GM23338 (cell line): ENCODE measurements at regions not wholly inside any gene's neighbourhood (a gene's known extent, or its start where the extent isn't known, plus 50 kb on each side); places are given as distances from the start of the nearest gene placed in this dataset.

ENCODE experiments used
- ATAC-seq: fragments of 200-7000 bp; cut with Tn5 transposase; 3 replicates; pipeline ENCODE4 v1.9.1; 2020
- DNase-seq: peaks from one replicate; pipeline ENCODE4 v3.0.0-alpha.2; 2015; ENCODE audit warnings: low spot score
- H2AFZ ChIP-seq: fragments of 200-600 bp; sonication (generic); 2 replicates; pipeline ENCODE4 v1.8.0; 2016; ENCODE audit warnings: antibody characterized with exemption, mild to moderate bottlenecking, moderate library complexity
- H3F3A ChIP-seq: fragments of 200-600 bp; sonication (generic); replicated peaks from 2 replicates; pipeline ENCODE4 v1.8.0; 2017; ENCODE audit warnings: antibody characterized with exemption, mixed run types, low read depth
- H3K27ac ChIP-seq: fragments of 200-600 bp; sonication (generic); 2 replicates; pipeline ENCODE4 v1.6.1; 2016; ENCODE audit warnings: low read depth
- H3K27me3 ChIP-seq: fragments of 200-600 bp; sonication (generic); 2 replicates; pipeline ENCODE4 v1.8.0; 2016; ENCODE audit warnings: mild to moderate bottlenecking, mixed run types, moderate library complexity; ENCODE audit not compliant: insufficient read depth
- H3K36me3 ChIP-seq: fragments of 200-600 bp; sonication (generic); 2 replicates; pipeline ENCODE4 v1.8.0; 2016; ENCODE audit warnings: mild to moderate bottlenecking; ENCODE audit not compliant: insufficient read depth
- H3K4me1 ChIP-seq: fragments of 200-600 bp; sonication (generic); 2 replicates; pipeline ENCODE4 v1.8.0; 2016; ENCODE audit warnings: mild to moderate bottlenecking, moderate library complexity; ENCODE audit not compliant: insufficient read depth
- H3K4me2 ChIP-seq: fragments of 200-600 bp; sonication (generic); 2 replicates; pipeline ENCODE4 v1.7.1; 2017; ENCODE audit warnings: mixed run types
- H3K4me3 ChIP-seq: fragments of 200-600 bp; sonication (generic); 2 replicates; pipeline ENCODE4 v1.6.1; 2016; ENCODE audit warnings: mixed run types
- H3K79me2 ChIP-seq: fragments of 200-600 bp; sonication (generic); replicated peaks from 2 replicates; pipeline ENCODE4 v1.8.0; 2017; ENCODE audit warnings: mild to moderate bottlenecking; ENCODE audit not compliant: insufficient read depth
- H3K9me2 ChIP-seq: fragments of 200-600 bp; sonication (generic); 2 replicates; pipeline ENCODE4 v1.8.0; 2017; ENCODE audit not compliant: insufficient read depth
- H4K20me1 ChIP-seq: fragments of 200-600 bp; sonication (generic); replicated peaks from 2 replicates; pipeline ENCODE4 v1.8.0; 2017; ENCODE audit warnings: mild to moderate bottlenecking; ENCODE audit not compliant: insufficient read depth
- H3K27ac Mint-ChIP-seq: 2 replicates; pipeline ENCODE4 v1.8.0; 2020; ENCODE audit warnings: inconsistent platforms, mild to moderate bottlenecking, moderate library complexity, mixed read lengths
- H3K27me3 Mint-ChIP-seq: 3 replicates; pipeline ENCODE4 v1.8.0; 2022; ENCODE audit warnings: low read depth, mild to moderate bottlenecking, moderate library complexity, mixed read lengths, inconsistent platforms; ENCODE audit not compliant: insufficient read depth, poor library complexity
- H3K36me3 Mint-ChIP-seq: 3 replicates; pipeline ENCODE4 v1.8.0; 2021; ENCODE audit warnings: low read depth, mild to moderate bottlenecking, inconsistent platforms, moderate library complexity, mixed read lengths
- H3K4me1 Mint-ChIP-seq: 3 replicates; pipeline ENCODE4 v1.8.0; 2020; ENCODE audit warnings: mild to moderate bottlenecking, inconsistent platforms, mixed read lengths
- H3K4me3 Mint-ChIP-seq: 3 replicates; pipeline ENCODE4 v1.8.0; 2021; ENCODE audit warnings: moderate library complexity, mild to moderate bottlenecking, inconsistent platforms, mixed read lengths
- H3K9me3 Mint-ChIP-seq: 3 replicates; pipeline ENCODE4 v1.8.0; 2020; ENCODE audit warnings: moderate library complexity, mild to moderate bottlenecking, inconsistent platforms, mixed read lengths
- CREB1 ChIP-seq: fragments of 250-450 bp; sonication (Bioruptor Pico); IDR thresholded peaks from 2 replicates; pipeline ENCODE4 v1.5.0; 2020; ENCODE audit warnings: low read depth, mild to moderate bottlenecking, moderate library complexity
- CTCF ChIP-seq, 2 experiments: fragments of 200-600 bp in 1 of 2; sonication (generic) in 1 of 2; conservative IDR thresholded peaks; 2 replicates each; pipeline versions ENCODE4 v1.5.1 to v1.6.1; 2016 to 2017; ENCODE audit warnings: antibody characterized with exemption in 2 of 2, low read depth in 2 of 2, mild to moderate bottlenecking in 2 of 2, moderate library complexity in 1 of 2
- ETS1 ChIP-seq: IDR thresholded peaks from 2 replicates; pipeline ENCODE4 v1.6.1; 2016; ENCODE audit warnings: antibody characterized with exemption
- EZH2 ChIP-seq: fragments of 200-600 bp; sonication (generic); IDR thresholded peaks from one replicate; pipeline ENCODE4 v1.8.0; 2017; ENCODE audit warnings: antibody characterized with exemption, mild to moderate bottlenecking, low read depth; ENCODE audit not compliant: unreplicated experiment
- EZH2phosphoT487 ChIP-seq: fragments of 200-600 bp; sonication (generic); IDR thresholded peaks from one replicate; pipeline ENCODE4 v1.8.1; 2018; ENCODE audit warnings: antibody characterized with exemption; ENCODE audit not compliant: unreplicated experiment
- JUNB ChIP-seq: IDR thresholded peaks from one replicate; pipeline ENCODE4 v1.6.1; 2016; ENCODE audit warnings: antibody characterized with exemption; ENCODE audit not compliant: unreplicated experiment
- NANOG ChIP-seq: IDR thresholded peaks from 2 replicates; pipeline ENCODE4 v1.6.1; 2016; ENCODE audit warnings: antibody characterized with exemption, borderline replicate concordance
- POLR2AphosphoS5 ChIP-seq: IDR thresholded peaks from 2 replicates; pipeline ENCODE4 v1.6.1; 2016; ENCODE audit warnings: antibody characterized with exemption, low read depth
- REST ChIP-seq: IDR thresholded peaks from one replicate; pipeline ENCODE4 v1.6.1; 2018; ENCODE audit warnings: antibody characterized with exemption; ENCODE audit not compliant: unreplicated experiment
- STAT1 ChIP-seq: IDR thresholded peaks from one replicate; pipeline ENCODE4 v1.6.1; 2016; ENCODE audit warnings: antibody characterized with exemption; ENCODE audit not compliant: unreplicated experiment
- ZNF114 ChIP-seq: fragments of 250-450 bp; sonication (Bioruptor Pico); IDR thresholded peaks from 2 replicates; pipeline ENCODE4 v1.5.0; 2020; ENCODE audit warnings: mild to moderate bottlenecking, moderate library complexity
- ZNF331 ChIP-seq: fragments of 250-450 bp; sonication (Bioruptor Pico); IDR thresholded peaks from 2 replicates; pipeline ENCODE4 v1.5.0; 2020; ENCODE audit warnings: low read depth, mild to moderate bottlenecking, moderate library complexity
- ZNF462 ChIP-seq: fragments of 250-450 bp; sonication (Bioruptor Pico); IDR thresholded peaks from 2 replicates; pipeline ENCODE4 v1.5.0; 2020; ENCODE audit warnings: mild to moderate bottlenecking, moderate library complexity

GRCh38 chr7:8973601-8974000 is 540.2 kb downstream of the NXPH1 start:
- no peaks in the 10 kb centered on the region for H3K36me3 Mint-ChIP-seq
- Histone ChIP-seq H3F3A (no peaks in the 10 kb centered on the region), H3K79me2 (no peaks in the 10 kb centered on the region), H4K20me1 (no peaks in the 10 kb centered on the region), H3K36me3 (no peaks in the 10 kb centered on the region), H3K4me1 (peaks cover 5% of the 10 kb centered on the region; the same call in 1 of the 2 replicates), H3K27ac (no peak overlapping the region), H3K27me3 (no peaks in the 10 kb centered on the region), H2AFZ (no peak overlapping the region), H3K4me2 (no peak overlapping the region), H3K9me2 (no peaks in the 10 kb centered on the region), H3K4me3 (no peak overlapping the region)
- ATAC-seq (no peak), DNase-seq (peak; percentile 8)
- no peak overlapping the region for H3K4me3 Mint-ChIP-seq
- H3K4me1 Mint-ChIP-seq = peaks cover 9% of the 10 kb centered on the region; the same call in 2 of the 3 replicates
- peak overlapping the region; percentile 71; the same call in 1 of the 2 replicates for H3K27ac Mint-ChIP-seq
- no peak for TF ChIP-seq ZNF114
- TF ChIP-seq EZH2phosphoT487 = no peak
- no peak for TF ChIP-seq STAT1
- no peak for TF ChIP-seq REST
- no peak for TF ChIP-seq ZNF331 (CRISPR knock-in tag)
- no peak for TF ChIP-seq ETS1
- TF ChIP-seq ZNF462 (CRISPR knock-in tag) = no peak
- TF ChIP-seq CREB1 = no peak
- no peak for TF ChIP-seq JUNB
- TF ChIP-seq EZH2 = no peak
- no peak for TF ChIP-seq POLR2AphosphoS5
- no peak for TF ChIP-seq NANOG
- TF ChIP-seq CTCF (conservative IDR thresholded peaks at IDR 0.05; ENCODE audit: low read depth in 2 of 2) = no peak
- H3K9me3 Mint-ChIP-seq = no peaks in the 10 kb centered on the region
- H3K27me3 Mint-ChIP-seq = no peaks in the 10 kb centered on the region
